DOHH2 (cell line): ENCODE measurements at regions not wholly inside any gene's neighbourhood (a gene's known extent, or its start where the extent isn't known, plus 50 kb on each side); places are given as distances from the start of the nearest gene placed in this dataset.

Experiments
- EZH2phosphoT487 ChIP-seq: fragments of 200-600 bp; sonication (generic); IDR thresholded peaks from 2 replicates; pipeline ENCODE4 v1.6.1; 2017; ENCODE audit warnings: borderline replicate concordance, mild to moderate bottlenecking, antibody characterized with exemption, low read length, moderate library complexity, mixed read lengths
- TF ChIP-seq, protein P1 (sequence below): fragments of 200-600 bp; sonication (generic); IDR thresholded peaks from one replicate; pipeline ENCODE4 v1.5.1; 2014; ENCODE audit warnings: antibody characterized with exemption, mild to moderate bottlenecking, low read depth, low read length; ENCODE audit not compliant: poor library complexity, severe bottlenecking

DNA sequence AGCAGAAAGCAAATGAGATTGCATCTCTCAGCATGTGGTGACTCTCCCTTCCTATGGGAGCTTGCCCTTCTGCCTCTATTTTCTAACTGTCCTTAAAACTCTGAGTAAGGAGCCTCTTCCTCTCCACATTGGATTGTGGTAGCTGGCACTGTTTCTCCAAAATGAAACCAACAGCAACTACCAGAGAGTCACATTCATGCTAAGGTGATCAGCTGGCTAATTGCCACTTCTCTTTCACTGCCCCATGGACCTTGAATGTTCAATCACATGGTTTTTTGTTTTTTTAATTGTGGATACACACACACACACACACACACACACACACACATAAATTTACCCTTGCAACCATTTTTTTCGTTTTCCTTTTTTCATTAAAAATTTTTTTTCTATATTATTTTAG lies 154.7 kb upstream of the TSC22D1 start:
- TF ChIP-seq, protein P1, sequence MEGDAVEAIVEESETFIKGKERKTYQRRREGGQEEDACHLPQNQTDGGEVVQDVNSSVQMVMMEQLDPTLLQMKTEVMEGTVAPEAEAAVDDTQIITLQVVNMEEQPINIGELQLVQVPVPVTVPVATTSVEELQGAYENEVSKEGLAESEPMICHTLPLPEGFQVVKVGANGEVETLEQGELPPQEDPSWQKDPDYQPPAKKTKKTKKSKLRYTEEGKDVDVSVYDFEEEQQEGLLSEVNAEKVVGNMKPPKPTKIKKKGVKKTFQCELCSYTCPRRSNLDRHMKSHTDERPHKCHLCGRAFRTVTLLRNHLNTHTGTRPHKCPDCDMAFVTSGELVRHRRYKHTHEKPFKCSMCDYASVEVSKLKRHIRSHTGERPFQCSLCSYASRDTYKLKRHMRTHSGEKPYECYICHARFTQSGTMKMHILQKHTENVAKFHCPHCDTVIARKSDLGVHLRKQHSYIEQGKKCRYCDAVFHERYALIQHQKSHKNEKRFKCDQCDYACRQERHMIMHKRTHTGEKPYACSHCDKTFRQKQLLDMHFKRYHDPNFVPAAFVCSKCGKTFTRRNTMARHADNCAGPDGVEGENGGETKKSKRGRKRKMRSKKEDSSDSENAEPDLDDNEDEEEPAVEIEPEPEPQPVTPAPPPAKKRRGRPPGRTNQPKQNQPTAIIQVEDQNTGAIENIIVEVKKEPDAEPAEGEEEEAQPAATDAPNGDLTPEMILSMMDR = no peak
- TF ChIP-seq EZH2phosphoT487 = no peak
